HepG2 (cell line): ENCODE measurements at regions not wholly inside any gene's neighbourhood (a gene's known extent, or its start where the extent isn't known, plus 50 kb on each side); places are given as distances from the start of the nearest gene placed in this dataset.

Source experiments
- BRD4 ChIP-seq: sonication (generic); formaldehyde crosslinking; IDR thresholded peaks from 2 replicates; pipeline ENCODE4 v1.4.0; 2020; ENCODE audit warnings: missing genetic modification reagents
- CEBPG ChIP-seq: IDR thresholded peaks from 2 replicates; pipeline ENCODE4 v1.6.1; 2016
- FOSL2 ChIP-seq: sonication (generic); formaldehyde crosslinking; IDR thresholded peaks from 2 replicates; pipeline ENCODE4 v1.4.0; 2020; ENCODE audit warnings: missing genetic modification reagents
- FOXO1 ChIP-seq: sonication (generic); formaldehyde crosslinking; IDR thresholded peaks from 2 replicates; pipeline ENCODE4 v1.4.0; 2020; ENCODE audit warnings: missing genetic modification reagents
- GATAD1 ChIP-seq: IDR thresholded peaks from 2 replicates; pipeline ENCODE4 v1.6.1; 2016; ENCODE audit warnings: missing genetic modification reagents, missing compliant biosample characterization
- GATAD2A ChIP-seq: IDR thresholded peaks from 2 replicates; pipeline ENCODE4 v1.6.1; 2016
- KDM6A ChIP-seq: IDR thresholded peaks from 2 replicates; pipeline ENCODE4 v1.6.1; 2016; ENCODE audit warnings: low read depth
- MED1 ChIP-seq: sonication (generic); formaldehyde crosslinking; IDR thresholded peaks from 2 replicates; pipeline ENCODE4 v1.4.0; 2020; ENCODE audit warnings: missing genetic modification reagents
- NCOR1 ChIP-seq: fragments of 200-600 bp; sonication (generic); IDR thresholded peaks from 2 replicates; pipeline ENCODE4 v1.7.0; 2017; ENCODE audit warnings: antibody characterized with exemption, low read length, borderline replicate concordance
- NR2F1 ChIP-seq, 2 experiments: fragments of 450-650 bp in 1 of 2; formaldehyde crosslinking in 1 of 2; IDR thresholded peaks; 2 replicates each; pipeline versions ENCODE4 v1.5.0 to v1.6.1; 2016 to 2020; ENCODE audit warnings: mild to moderate bottlenecking in 1 of 2, missing compliant biosample characterization in 1 of 2, missing genetic modification reagents in 1 of 2, moderate library complexity in 1 of 2
- PAXIP1 ChIP-seq: sonication (generic); formaldehyde crosslinking; conservative IDR thresholded peaks from 2 replicates; pipeline ENCODE4 v1.4.0; 2020; ENCODE audit warnings: mild to moderate bottlenecking, missing genetic modification reagents, moderate library complexity
- REST ChIP-seq, 2 experiments: IDR thresholded peaks; 2 replicates each; pipeline ENCODE4 v1.6.1; 2011 to 2012; ENCODE audit warnings: low read length in 2 of 2, borderline replicate concordance in 1 of 2, low read depth in 1 of 2, mild to moderate bottlenecking in 1 of 2, moderate library complexity in 1 of 2
- SIX1 ChIP-seq: sonication (generic); formaldehyde crosslinking; IDR thresholded peaks from 2 replicates; pipeline ENCODE4 v1.4.0; 2020; ENCODE audit warnings: missing genetic modification reagents, borderline replicate concordance
- SKIL ChIP-seq: sonication (generic); formaldehyde crosslinking; IDR thresholded peaks from 2 replicates; pipeline ENCODE4 v1.8.0; 2022; ENCODE audit warnings: missing genetic modification reagents, mild to moderate bottlenecking, moderate library complexity, borderline replicate concordance
- SOX13 ChIP-seq, 3 experiments: fragments of 450-650 bp in 1 of 3; sonication (generic) in 1 of 3; formaldehyde crosslinking in 1 of 3; IDR thresholded peaks in 2 of 3; conservative IDR thresholded peaks in 1 of 3; 2 replicates each; pipeline versions ENCODE4 v1.5.0 to v1.6.1; 2016 to 2020; ENCODE audit warnings: antibody characterized with exemption in 1 of 3, mild to moderate bottlenecking in 1 of 3, missing compliant biosample characterization in 1 of 3, missing genetic modification reagents in 1 of 3, moderate library complexity in 1 of 3
- TCF7 ChIP-seq: sonication (generic); IDR thresholded peaks from 2 replicates; pipeline ENCODE4 v1.6.1; 2016; ENCODE audit warnings: antibody characterized with exemption, low read depth
- TP53 ChIP-seq: sonication (generic); formaldehyde crosslinking; conservative IDR thresholded peaks from 2 replicates; pipeline ENCODE4 v1.4.0; 2020; ENCODE audit warnings: missing genetic modification reagents
- ZNF275 ChIP-seq: sonication (generic); formaldehyde crosslinking; IDR thresholded peaks from 2 replicates; pipeline ENCODE4 v1.8.0; 2022; ENCODE audit warnings: missing genetic modification reagents, mild to moderate bottlenecking, inconsistent platforms, borderline replicate concordance

GRCh38 chr7:32668387-32669097 is 173.3 kb downstream of the AVL9 start (continued):
- peak in 1 of 2 experiments; percentile 38; a peak in 1 of 4 replicates for TF ChIP-seq REST (IDR thresholded peaks at IDR 0.05; ENCODE audit: borderline replicate concordance in 1 of 2, low read depth in 1 of 2, low read length in 2 of 2)
- TF ChIP-seq NCOR1: peak; percentile 94
- TF ChIP-seq GATAD2A (CRISPR knock-in tag): peak; percentile 89
- TF ChIP-seq NR2F1 (CRISPR knock-in tag; IDR thresholded peaks at IDR 0.05): peak; percentile 66 to 72
- TF ChIP-seq FOXO1 (CRISPR knock-in tag): peak; percentile 86
- TF ChIP-seq TP53 (CRISPR knock-in tag): 0 out of 2 replicates have a peak, but pooled peaks have one; percentile 27
- peak; percentile 61; the same call in 1 of the 2 replicates for TF ChIP-seq SIX1 (CRISPR knock-in tag)
- TF ChIP-seq ZNF275: peak; percentile 22; the same call in 1 of the 2 replicates
- peak; percentile 94 for TF ChIP-seq TCF7
- TF ChIP-seq PAXIP1 (CRISPR knock-in tag): peak; percentile 95
- peak; percentile 82 for TF ChIP-seq CEBPG (CRISPR knock-in tag)
- peak; percentile 91; the same call in 1 of the 2 replicates for TF ChIP-seq KDM6A (CRISPR knock-in tag)
- TF ChIP-seq MED1 (CRISPR knock-in tag): peak; percentile 77
- TF ChIP-seq SOX13 (IDR thresholded peaks at IDR 0.05): peak; percentile 33; the same call in 1 of the 2 replicates
- peak in 1 of 2 experiments; percentile 93; a peak in 2 of 4 replicates for TF ChIP-seq SOX13 (CRISPR knock-in tag; conservative IDR thresholded peaks at IDR 0.05 in 1 of 2, IDR thresholded peaks at IDR 0.05 in 1 of 2)
- peak; percentile 51 for TF ChIP-seq FOSL2 (CRISPR knock-in tag)
- 0 out of 2 replicates have a peak, but pooled peaks have one; percentile 44 for TF ChIP-seq BRD4 (CRISPR knock-in tag)
- 0 out of 2 replicates have a peak, but pooled peaks have one; percentile 44 for TF ChIP-seq GATAD1 (CRISPR knock-in tag)
- peak; percentile 32; the same call in 1 of the 2 replicates for TF ChIP-seq SKIL (CRISPR knock-in tag)
